NCI-H2227 treated with DMSO at 0.1 percent for 48 hours (cell line): ENCODE measurements at regions not wholly inside any gene's neighbourhood (a gene's known extent, or its start where the extent isn't known, plus 50 kb on each side); places are given as distances from the start of the nearest gene placed in this dataset.
"Not testable (repeated sequence)": the region's sequence is repeated elsewhere in the genome, so short reads cannot be mapped to it uniquely, and the experiment has no call there.

ENCODE experiments used
- DNase-seq: peaks from one replicate; lab custom pipeline; 2025; lab: John Stamatoyannopoulos, UW

DNA sequence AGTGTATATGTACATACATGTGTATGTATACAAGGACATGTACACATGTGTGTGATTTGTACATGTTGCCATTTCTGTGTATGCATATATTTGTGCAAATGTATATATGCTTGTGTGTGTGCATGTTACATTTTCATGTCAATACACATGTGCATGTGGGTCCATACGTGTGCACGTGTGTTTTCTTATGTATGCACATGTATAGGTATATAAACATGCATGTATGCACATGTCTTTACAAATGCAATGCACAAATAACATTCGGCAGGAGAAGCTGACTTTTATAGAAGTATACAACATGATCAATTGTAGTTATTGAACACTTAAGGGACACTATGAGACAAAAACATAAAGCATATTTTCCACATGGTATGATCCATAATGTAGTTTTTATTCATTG, 307.4 kb upstream of the SEMA3C start:
- DNase-seq: no peak

DNA sequence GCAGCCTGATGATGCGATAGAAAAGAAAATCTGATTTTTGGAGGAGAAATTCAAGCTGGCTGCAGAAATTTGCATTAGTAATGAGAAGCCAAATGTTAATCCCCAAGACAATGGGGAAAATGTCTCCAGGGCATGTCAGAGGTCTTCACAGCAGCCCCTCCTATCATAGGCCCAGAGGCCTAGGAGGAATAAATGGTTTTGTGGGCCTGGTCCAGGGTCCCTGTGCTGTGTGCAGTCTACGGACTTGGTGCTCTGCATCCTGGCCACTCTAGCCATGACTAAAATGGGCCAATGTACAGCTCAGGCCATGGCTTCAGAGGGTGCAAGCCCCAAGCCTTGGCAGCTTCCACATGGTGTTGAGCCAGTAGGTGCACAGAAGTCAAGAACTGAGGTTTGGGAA, 303.8 kb upstream of the SEMA3C start:
- not testable (repeated sequence) for DNase-seq

DNA sequence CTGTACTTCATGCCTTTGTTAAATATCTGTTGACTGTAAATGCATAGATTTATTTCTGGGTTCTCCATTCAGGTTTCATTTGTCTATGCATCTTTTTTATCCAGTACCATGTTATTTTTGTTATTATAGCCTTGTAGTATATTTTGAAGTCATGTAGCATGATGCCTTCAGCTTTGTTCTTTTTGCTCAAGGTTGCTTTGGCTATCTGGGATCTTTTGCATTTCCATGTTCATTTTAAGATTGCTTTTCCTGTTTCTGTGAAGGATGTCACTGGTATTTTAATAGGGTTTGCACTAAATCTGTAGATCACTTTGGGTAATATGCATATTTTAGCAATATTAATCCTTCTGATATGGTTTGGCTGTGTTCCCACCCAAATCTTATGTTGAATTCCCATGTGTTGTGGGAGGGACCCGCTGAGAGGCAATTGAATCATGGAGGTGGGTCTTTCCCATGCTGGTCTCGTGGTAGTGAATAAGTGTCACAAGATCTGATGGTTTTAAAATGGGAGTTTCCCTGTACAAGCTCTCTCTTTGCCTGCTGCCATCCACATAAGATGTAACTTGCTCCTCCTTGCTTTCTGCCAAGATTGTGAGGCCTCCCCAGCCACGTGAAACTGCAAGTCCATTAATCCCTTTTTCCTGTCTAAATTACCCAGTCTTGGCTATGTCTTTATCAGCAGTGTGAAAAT, 302.8 kb upstream of the SEMA3C start:
- no peak for DNase-seq

DNA sequence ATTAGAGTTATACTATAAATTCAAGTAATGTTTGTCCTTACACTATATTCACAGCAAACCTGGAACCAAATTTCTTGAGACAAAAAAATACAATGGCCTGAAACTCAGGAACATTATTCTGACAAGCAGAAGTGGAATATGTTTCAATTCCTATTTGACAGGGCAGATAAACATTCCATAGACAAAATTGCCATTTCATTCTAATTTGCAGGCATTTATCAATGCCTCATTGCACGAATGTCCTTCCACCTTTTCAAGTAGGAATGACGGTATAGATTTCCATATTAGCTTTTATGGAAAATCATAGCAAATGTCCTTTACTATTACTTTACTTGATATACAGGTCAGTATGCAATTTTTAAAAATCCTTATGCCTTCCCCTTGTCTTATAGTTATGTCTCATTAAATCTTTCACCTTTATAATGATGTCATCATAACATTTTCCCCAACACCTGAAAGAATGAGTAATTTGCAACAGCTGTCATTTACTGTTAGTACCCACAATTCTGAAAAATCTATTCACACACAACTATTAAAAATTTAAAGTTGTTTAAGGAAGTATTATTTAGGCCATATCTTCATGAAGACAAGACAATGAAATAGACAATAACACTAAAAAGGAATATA, 299.7 kb upstream of the SEMA3C start:
- DNase-seq: no peak

DNA sequence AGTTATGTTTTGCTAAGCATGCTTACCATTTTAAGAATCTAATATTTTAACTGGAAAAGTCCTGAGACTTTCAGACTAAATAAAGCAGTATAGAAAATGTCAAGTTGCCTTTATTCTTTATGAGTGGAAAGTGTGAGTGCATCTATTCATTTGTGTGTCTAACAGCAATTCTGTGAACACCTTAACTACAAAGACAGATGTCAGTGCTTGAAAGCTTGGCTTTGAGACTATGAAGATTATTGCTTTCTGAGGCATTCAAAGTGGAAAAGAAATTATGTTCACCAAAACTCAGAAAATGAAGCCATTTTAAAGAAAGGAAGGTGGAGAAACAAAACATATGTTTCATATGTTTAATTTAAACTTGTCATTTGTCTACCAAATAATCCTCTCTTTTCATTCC, 294.5 kb upstream of the SEMA3C start:
- DNase-seq: no peak

DNA sequence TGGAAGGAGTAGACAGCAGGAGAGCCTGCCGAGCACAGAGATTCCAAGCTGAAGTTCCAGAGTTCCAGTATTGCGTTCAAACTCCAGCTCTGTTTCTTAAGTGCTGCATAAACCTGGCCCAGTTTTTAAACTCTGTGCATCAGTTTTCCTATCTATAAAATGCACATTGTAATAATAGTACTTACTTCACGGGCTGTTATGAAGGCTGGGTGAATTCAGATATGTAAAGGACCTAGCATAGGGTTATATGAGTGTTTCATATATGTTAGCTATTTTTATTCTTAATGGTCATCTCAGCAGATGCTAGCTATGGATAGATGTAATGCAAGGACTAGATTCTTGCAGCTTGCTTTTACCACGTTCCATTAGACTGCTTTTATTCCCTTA, 293.1 kb upstream of the SEMA3C start:
- no peak for DNase-seq

DNA sequence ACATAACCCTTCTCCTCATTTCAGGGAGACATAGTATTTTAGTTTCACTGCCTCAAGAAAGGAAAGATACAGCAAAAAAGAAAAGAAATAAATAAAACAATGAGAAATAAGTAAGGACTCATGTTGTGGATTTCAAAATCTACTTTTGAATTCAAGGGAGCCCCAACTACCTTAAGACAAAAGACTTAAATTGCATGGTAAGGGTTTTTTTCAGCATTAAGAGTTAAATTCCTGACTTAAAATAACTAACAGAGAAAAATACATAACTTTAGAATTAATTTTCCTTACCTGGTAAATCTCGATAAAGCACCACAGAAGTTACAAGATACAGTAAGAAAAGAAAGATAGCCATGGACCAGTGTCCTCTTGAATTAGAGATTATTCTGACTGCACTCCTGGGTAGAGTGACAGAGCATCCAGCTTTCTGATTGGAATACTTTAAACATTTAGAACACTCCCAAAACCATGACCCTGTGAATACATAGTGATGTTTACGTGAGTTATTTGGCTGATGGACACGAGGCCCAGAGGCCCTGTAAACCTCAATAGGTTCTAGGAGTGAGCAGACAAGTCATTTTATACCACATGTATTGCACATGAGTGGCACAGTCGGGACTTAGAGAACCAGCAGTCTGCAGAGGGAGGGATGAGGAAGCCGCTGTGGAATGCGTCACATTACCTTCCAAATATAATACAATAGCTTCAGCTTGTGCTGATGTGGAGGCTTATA, 292.5 kb upstream of the SEMA3C start:
- DNase-seq: no peak

DNA sequence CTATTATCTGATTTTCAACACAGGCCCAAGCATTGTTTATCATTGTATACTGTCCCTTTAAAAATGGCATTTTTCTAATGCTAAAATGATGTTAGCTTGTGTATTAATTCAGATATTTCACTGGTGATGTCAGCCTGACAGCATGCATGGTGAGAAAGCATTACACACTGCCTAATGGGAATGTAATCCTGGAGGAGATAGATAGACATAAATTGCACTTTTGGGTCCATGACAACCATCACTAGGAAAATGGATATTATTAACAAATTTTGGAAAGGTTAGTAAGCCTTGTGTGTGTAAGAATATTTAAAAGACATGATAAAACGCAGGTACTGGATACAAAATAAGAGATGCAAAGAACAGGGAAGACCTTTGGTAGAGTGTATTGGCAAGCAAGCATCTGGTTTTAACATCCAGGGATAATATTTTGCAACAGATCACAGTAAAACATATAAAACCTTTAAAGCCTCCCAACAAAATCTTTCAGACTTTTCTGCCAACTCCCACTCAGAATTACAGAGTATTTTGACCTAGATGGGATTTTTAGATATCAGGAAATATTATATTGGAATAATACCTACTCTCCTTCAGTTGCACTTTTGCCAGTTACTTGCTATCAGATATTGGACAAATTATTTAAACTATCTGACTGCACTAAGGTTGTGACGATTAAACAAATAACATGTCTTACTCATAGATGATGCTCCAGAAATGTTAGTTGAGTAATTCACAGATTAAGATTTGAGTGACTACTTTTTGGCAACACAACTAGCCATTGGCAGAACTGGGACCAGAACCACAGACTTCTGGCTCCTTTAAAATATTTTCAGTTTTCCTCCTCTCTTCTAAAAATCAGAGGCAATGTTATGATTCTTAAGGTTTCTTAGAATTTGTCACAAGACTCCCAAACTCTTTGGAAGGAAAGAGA, 291.6 kb upstream of the SEMA3C start:
- DNase-seq: no peak

DNA sequence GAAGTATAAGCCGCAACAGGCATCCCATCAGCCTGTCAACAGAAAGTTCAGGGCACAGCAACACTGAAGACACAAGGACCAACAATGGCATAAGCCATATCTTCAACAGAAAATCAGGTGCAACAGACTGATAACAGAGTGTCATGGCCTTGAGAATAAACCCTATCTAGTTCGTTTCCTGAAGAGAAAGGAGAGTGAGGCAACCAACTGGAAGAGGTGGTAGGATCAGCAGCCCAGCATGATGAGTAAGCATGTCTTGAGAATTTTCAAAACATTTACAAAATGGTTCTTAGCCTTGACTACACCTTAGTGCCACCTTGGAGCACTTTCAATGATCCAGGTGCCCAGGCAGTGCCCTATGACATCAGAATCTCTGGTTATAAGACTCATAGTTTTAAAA, 290.2 kb upstream of the SEMA3C start:
- DNase-seq: no peak

DNA sequence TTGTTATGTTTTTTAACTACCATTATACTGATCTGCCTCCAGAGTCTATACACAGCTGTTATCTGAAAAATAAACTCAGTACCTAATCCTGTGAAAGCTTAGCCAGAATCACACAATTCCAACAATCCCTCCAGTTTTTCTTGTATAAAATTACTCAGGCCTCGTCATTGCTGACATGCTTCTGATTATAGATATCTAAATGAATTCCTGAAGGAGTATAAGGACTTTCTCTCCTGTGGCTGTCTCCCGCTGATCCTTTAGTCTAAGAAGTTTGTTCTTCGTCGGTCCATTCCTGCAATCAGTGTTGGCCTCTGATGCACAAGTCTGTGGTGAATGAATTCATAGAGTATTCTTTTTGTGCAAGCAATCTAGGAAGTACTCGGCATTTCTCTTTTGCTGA, 288.9 kb upstream of the SEMA3C start:
- no peak for DNase-seq

DNA sequence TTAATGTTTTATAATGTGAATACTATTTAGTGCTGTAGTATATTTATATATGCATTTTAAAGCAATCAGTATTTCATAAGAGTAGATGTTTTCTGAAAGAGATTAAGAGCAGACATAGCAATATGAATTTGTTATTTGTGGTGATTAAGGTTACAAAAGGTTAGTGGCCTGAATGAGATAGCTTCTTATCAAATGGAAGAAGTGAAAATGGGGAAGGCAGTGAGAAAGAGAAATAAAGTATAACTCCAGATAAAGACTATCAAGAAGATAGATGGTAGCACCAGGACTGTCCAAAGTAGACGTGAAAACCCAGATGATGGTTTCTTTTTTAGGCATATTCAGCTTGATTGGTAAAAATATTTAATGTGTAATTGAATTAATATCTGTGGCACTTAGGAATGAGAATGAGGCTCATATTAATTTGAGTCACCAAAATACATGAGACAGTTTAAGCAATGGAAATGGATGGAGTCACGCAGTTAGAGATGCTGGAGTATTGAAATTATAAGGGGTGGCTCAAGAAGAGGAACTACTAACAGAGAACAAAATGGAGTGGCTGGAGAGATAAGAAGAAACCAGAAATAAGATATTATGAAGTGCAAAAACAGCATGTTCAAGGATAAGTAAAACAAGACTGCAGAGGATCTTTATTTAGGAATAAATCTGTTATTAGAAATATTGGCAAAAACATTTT, 288.0 kb upstream of the SEMA3C start:
- no peak for DNase-seq

DNA sequence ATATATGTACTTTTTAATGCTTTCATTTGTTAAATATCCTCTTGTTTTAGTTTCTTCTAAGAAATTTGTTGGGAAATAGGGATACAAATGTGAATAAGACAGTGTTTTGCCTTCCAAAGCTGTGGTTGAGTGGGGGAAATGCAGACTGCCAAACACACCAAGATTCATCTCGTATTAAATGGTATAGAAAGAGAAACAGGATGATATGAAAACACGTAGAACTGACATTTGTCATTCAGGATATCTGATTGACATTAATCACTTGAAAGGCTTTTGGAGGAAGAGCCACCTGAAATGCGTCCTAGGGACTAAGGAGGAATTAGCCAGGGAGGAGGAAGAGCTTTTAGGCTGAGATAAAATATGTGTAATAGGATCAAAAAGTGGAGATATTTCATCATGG, 287.4 kb upstream of the SEMA3C start:
- no peak for DNase-seq

DNA sequence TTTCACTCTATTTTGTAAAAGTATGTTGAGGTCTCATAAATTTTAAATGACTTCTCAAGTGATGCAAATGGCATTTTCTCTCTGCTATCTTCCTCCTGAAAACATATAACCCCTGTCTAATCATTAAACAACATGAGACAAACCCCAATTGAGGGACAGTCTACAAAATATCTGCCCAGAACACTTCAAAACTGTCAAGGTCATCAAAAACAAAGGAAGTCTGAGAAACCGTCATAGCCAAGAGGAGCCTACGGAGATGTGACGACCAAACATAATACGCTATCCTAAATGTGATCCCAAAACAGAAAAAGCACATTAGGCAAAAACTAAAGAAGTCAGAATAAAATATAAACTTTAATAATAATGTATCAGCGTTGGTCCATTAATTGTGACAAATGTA, 282.3 kb upstream of the SEMA3C start:
- DNase-seq: no peak

DNA sequence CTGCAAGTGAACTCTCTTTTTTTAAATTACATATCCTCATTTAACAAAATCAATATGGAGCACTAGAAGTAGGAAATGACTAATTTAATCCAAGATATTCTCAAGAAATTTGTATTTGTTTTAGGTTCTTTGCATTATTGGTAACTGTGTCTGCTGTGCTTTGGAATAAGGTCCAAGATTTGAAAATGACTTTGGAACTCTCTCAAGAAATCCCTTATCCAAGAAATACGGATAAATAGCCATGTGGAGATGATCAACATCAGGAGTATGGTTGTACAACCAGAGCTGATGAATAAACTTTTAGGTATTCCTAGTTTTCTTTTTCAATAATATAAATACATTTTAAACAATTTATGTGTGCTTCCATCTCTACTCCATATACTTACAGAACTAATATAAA, 279.9 kb upstream of the SEMA3C start:
- no peak for DNase-seq

DNA sequence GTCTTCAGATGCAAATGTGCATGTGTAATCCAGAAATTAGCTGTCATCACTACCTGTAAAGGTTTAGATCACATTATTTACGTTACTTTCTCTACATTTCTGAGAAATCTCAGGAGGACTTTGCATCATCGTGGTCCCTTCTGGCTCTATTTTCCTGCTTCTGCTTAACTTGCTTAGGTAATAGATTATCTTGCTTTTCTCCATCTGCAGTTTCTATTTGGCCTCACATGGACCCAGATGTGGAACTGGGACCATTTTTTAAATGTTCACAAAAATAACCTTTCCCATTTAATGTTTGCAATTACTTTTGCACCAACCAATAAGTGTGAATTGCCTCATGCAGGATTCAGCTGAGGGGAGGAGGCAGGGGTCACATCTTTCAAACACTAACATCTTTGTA, 278.4 kb upstream of the SEMA3C start:
- DNase-seq: no peak

DNA sequence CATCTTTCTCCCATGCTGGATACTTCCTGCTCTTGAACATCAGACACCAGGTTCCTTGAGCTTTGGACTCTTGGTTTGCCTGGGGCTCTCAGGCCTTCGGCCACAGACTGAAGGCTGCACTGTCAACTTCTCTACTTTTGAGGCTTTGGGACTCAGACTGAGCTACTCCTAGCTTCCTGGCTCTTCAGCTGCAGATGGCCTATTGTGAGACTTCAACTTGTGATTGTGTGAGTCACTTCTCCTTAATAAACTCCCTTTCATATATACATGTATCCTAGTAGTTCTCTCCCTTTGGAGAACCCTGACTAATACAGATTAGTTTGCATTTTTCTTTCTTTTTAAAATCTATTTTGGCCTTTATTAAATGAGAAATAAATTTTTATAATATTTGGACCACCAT, 276.2 kb upstream of the SEMA3C start:
- no peak for DNase-seq

DNA sequence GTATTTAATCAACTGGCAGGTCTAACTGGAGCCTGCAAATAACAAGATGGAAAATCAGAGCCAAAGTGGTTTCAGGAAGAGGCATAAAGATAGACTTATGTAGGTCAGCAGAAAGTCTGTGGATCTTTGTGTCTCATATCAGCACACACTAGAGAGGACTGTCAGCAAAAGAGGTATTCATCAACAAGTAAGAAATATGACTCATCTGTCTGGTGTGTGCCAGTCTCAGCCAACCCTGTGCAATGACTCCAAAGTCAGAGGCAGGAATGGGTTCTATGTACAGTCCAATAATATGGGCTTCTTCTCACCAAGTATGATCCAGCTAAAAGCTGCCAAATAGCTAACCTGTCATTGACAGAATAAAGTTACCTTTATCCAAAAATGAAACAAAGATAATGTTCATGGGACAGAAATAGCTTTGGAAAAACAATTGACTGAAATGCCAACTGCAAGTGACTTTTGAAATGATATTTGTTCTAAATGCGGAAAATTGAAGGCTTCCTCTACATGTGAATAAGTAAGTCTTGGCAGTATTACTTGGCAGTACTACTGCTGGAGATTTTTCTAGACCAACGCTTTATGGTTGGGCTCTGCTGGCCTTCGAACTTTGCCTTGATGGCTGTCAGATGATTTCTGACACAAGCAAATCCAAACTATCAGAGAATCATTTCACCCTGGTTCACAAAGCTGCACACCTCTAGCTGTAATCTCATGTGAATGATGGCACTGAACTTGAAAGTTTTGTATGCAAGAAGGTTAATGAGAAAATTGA, 272.3 kb upstream of the SEMA3C start:
- no peak for DNase-seq

DNA sequence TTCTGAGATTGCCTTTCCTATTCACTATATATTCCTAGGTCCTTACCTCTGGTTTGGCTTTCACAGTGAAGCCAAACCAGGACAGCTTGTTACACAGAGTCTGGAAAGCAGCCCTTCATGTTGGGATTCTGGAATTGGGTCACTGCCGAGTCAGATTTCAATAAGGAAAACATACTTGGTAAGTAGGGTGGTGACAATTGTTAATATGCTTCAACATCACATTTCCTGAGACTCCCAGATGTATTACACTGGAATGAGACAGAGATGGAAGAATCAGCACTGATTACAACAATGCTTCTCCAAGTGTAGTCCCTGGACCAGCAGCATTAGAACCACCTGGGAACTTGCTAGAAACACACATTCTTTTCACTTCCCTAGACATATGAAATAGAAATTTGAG, 268.9 kb upstream of the SEMA3C start:
- no peak for DNase-seq

DNA sequence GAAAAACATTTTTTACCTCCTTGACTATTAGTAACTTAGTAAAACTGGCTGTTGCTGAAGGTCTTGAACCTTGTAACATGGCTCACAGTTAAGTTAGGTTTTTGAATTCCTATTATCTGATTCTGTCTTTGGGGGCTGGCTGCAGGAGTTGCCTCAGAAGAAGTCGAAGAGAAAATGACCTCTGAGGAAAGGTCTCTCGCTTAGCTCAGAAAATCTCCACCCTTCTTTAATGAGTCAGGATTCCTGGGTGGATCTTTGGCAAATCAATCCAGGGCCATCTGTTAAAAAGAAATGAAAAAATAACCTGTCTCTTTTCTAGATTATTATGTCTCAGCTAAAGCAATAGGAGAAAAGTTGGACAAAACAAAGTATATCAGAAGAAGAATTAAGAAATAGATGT, 267.8 kb upstream of the SEMA3C start:
- DNase-seq: no peak

DNA sequence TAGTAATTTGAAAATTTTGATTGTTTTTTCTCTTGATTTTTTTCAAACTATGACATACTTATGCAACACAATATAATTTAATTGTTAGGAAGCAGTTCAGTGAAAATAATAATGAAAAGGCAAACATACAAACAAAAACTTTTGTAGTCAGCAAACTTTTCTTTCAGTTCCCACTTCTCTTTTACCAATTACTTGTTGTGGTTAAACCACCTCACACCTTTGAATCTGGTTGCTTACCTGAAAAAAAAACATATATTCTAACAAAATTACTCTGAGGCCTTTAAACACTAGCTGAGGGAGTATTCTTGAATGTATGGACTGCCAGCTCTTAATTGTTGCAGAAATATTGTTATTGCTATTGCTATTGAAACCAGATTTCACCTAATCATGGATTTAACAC, 266.2 kb upstream of the SEMA3C start:
- DNase-seq: no peak

DNA sequence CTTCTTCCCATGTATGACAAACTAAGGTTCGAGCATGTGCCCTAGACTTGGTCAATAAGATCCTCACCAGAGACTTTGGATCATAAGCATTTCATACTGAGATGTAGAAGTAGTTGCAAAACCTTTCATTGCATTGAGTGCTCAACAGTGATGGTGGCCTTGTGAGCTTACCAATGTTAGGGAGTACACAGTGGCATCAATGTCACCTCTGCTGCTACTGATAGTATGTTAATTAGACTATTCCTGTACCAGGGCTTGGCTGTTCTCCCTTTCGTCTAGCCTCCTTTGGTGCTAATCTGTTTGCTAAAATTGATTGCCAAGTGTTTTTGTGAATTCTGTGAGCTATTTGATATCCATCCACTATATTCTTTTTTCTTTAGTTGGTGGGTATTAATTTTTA, 264.5 kb upstream of the SEMA3C start:
- DNase-seq: no peak
